KMS-11 (cell line): ENCODE measurements at regions not wholly inside any gene's neighbourhood (a gene's known extent, or its start where the extent isn't known, plus 50 kb on each side); places are given as distances from the start of the nearest gene placed in this dataset.

Experiments used
- H2AFZ ChIP-seq: fragments of 200-600 bp; sonication (generic); 2 replicates; pipeline ENCODE4 v1.6.1; 2016; ENCODE audit warnings: antibody characterized with exemption, mixed run types, low read depth
- H3K27ac ChIP-seq: fragments of 200-600 bp; sonication (generic); 2 replicates; pipeline ENCODE4 v1.6.1; 2016; ENCODE audit warnings: mild to moderate bottlenecking, mixed run types
- H3K27me3 ChIP-seq: fragments of 200-600 bp; sonication (generic); 2 replicates; pipeline ENCODE4 v1.6.1; 2017; ENCODE audit warnings: mild to moderate bottlenecking, low read depth, mixed run types, moderate library complexity; ENCODE audit not compliant: insufficient read depth
- H3K36me3 ChIP-seq: fragments of 200-600 bp; sonication (generic); 2 replicates; pipeline ENCODE4 v1.6.1; 2017; ENCODE audit warnings: mild to moderate bottlenecking, mixed run types; ENCODE audit not compliant: insufficient read depth
- H3K4me1 ChIP-seq: fragments of 200-600 bp; sonication (generic); 2 replicates; pipeline ENCODE4 v1.6.1; 2016; ENCODE audit warnings: mild to moderate bottlenecking, low read depth, mixed run types; ENCODE audit not compliant: poor library complexity, severe bottlenecking
- H3K4me2 ChIP-seq: fragments of 200-600 bp; sonication (generic); 2 replicates; pipeline ENCODE4 v1.7.0; 2016; ENCODE audit warnings: mild to moderate bottlenecking, mixed run types
- H3K4me3 ChIP-seq: fragments of 200-600 bp; sonication (generic); IDR thresholded peaks from 2 replicates; pipeline ENCODE4 v1.6.1; 2017; ENCODE audit warnings: low read depth, low read length, mixed read lengths; ENCODE audit not compliant: insufficient read depth
- H3K79me2 ChIP-seq: fragments of 200-600 bp; sonication (generic); 2 replicates; pipeline ENCODE4 v1.6.1; 2016; ENCODE audit warnings: low read depth, mixed run types; ENCODE audit not compliant: insufficient read depth
- H3K9ac ChIP-seq: fragments of 200-600 bp; sonication (generic); 2 replicates; pipeline ENCODE4 v1.6.1; 2016; ENCODE audit warnings: mild to moderate bottlenecking, mixed run types
- H4K20me1 ChIP-seq: fragments of 200-600 bp; sonication (generic); 2 replicates; pipeline ENCODE4 v1.6.1; 2016; ENCODE audit warnings: mild to moderate bottlenecking, mixed run types; ENCODE audit not compliant: insufficient read depth
- CTCF ChIP-seq: fragments of 200-600 bp; sonication (generic); conservative IDR thresholded peaks from 2 replicates; pipeline ENCODE4 v1.6.1; 2017; ENCODE audit warnings: low read depth, mild to moderate bottlenecking, antibody characterized with exemption, low read length, moderate library complexity, mixed read lengths

DNA sequence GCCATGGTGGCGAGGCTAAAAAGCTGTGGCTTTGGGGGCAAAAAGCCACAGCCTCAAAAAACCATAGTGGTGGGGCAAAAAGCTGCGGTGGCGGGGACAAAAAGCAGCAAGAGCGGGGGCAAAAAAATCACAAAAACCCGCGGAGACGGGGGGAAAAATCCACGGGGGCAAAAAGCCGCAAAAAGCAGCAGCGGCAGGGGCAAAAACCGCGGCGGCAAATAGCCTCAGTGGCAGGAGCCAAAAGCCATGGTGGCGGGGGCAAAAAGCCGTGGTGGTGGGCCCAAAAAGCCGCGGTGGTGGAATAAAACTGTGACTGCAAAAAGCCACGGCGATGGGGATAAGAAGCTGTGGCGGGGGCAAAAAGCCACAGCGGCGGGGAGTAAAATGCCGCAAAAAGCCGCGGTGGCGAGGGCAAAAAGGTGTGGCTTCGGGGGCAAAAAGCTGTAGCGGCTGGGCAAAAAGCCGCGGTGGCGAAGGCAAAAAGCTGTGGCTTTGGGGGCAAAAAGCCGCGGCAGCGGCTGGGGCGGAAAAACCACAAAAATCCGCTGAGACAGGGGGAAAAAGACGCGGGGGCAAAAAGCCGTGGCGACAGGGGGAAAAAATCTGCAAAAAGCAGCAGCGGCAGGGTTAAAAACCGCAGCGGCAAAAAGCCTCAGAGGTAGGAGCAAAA is 526.6 kb downstream of the ZNF33B start:
- Histone ChIP-seq H3K4me2 (no peak overlapping the region), H3K27ac (no peak overlapping the region)

DNA sequence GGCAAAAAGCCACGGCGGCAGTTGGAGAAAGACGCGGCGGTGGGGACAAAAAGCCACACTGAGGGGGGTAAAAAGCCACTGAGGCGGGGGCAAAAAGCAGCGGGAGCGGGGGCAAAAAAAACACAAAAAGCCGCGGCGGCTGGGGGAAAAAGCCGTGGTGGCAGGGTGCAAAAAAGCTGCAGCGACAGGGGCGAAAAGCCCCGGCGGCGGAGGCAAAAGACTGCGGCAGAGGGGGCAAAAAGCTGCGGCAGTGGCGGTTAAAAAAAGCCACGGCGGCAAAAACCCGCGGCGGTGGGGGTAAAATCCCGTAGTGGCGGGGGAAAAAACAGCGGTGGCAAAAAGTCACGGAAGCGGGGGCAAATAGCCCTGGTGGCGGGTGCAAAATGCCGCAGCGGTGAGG is 527.3 kb downstream of the ZNF33B start:
- Histone ChIP-seq H3K9ac (no peak overlapping the region), H3K27ac (no peak overlapping the region), H4K20me1 (no peaks in the 10 kb centered on the region), H3K4me3 (no peak overlapping the region), H3K4me2 (no peak overlapping the region), H3K79me2 (no peaks in the 10 kb centered on the region), H2AFZ (no peak overlapping the region), H3K36me3 (no peaks in the 10 kb centered on the region), H3K27me3 (no peaks in the 10 kb centered on the region), H3K4me1 (no peaks in the 10 kb centered on the region)
- no peak for TF ChIP-seq CTCF

More for the DNA sequence above, 526.6 kb downstream of the ZNF33B start:
- Histone ChIP-seq H3K9ac (no peak overlapping the region), H4K20me1 (no peaks in the 10 kb centered on the region), H3K4me1 (no peaks in the 10 kb centered on the region), H3K4me3 (no peak overlapping the region), H3K79me2 (no peaks in the 10 kb centered on the region), H3K36me3 (no peaks in the 10 kb centered on the region), H2AFZ (no peak overlapping the region), H3K27me3 (no peaks in the 10 kb centered on the region)
- no peak for TF ChIP-seq CTCF
